ENCODE measurements at regions not wholly inside any gene's neighbourhood (a gene's known extent, or its start where the extent isn't known, plus 50 kb on each side); places are given as distances from the start of the nearest gene placed in this dataset.
A peak's percentile ranks its signal among the peaks of the same experiment; 100 is the strongest.

DNA sequence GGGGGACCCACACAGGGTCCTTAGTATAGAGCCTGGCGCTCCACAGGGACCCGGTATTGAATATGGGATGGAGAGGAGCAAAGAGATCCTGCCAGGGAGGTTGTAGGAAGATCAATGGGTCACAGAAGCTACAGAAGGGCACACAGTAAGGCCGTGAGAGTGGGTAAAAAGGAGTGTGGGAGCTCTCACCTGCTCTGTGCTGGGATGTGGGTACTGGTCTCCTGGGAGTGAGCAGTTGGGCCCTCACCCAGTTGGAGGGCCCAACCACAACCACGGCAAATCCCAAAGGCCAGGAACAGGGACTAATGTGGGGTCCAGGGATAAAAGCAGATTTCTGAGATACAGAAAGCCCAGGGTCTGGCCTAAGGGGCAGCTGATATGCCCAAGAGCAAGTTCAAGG is 59.9 kb upstream of the SMOX start:
- TF ChIP-seq ZNF19 (tag by site-specific recombination; IDR thresholded peaks at IDR 0.05; ENCODE audit: low read depth) (no peak), ZNF558 (tag by site-specific recombination; IDR thresholded peaks at IDR 0.05) (no peak), PRDM1 (tag by site-specific recombination; IDR thresholded peaks at IDR 0.05) (no peak), ZBTB21 (tag by site-specific recombination; IDR thresholded peaks at IDR 0.05) (no peak), ZSCAN23 (tag by site-specific recombination; IDR thresholded peaks at IDR 0.05) (no peak), ZNF521 (tag by site-specific recombination; IDR thresholded peaks at IDR 0.05) (no peak), ZNF600 (tag by site-specific recombination; IDR thresholded peaks at IDR 0.05) (no peak), ZNF132 (tag by site-specific recombination; IDR thresholded peaks at IDR 0.05; ENCODE audit: borderline replicate concordance) (no peak), ZNF677 (tag by site-specific recombination; IDR thresholded peaks at IDR 0.05) (no peak), ZNF473 (tag by site-specific recombination; IDR thresholded peaks at IDR 0.05) (no peak), ZSCAN16 (tag by site-specific recombination; IDR thresholded peaks at IDR 0.05) (no peak)
- TF ChIP-seq, protein P1, sequence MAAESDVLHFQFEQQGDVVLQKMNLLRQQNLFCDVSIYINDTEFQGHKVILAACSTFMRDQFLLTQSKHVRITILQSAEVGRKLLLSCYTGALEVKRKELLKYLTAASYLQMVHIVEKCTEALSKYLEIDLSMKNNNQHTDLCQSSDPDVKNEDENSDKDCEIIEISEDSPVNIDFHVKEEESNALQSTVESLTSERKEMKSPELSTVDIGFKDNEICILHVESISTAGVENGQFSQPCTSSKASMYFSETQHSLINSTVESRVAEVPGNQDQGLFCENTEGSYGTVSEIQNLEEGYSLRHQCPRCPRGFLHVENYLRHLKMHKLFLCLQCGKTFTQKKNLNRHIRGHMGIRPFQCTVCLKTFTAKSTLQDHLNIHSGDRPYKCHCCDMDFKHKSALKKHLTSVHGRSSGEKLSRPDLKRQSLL (tag by site-specific recombination; IDR thresholded peaks at IDR 0.05) = no peak
- TF ChIP-seq, protein P2, sequence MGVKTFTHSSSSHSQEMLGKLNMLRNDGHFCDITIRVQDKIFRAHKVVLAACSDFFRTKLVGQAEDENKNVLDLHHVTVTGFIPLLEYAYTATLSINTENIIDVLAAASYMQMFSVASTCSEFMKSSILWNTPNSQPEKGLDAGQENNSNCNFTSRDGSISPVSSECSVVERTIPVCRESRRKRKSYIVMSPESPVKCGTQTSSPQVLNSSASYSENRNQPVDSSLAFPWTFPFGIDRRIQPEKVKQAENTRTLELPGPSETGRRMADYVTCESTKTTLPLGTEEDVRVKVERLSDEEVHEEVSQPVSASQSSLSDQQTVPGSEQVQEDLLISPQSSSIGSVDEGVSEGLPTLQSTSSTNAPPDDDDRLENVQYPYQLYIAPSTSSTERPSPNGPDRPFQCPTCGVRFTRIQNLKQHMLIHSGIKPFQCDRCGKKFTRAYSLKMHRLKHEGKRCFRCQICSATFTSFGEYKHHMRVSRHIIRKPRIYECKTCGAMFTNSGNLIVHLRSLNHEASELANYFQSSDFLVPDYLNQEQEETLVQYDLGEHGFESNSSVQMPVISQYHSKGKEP (tag by site-specific recombination; IDR thresholded peaks at IDR 0.05) = no peak
- TF ChIP-seq, protein P3, sequence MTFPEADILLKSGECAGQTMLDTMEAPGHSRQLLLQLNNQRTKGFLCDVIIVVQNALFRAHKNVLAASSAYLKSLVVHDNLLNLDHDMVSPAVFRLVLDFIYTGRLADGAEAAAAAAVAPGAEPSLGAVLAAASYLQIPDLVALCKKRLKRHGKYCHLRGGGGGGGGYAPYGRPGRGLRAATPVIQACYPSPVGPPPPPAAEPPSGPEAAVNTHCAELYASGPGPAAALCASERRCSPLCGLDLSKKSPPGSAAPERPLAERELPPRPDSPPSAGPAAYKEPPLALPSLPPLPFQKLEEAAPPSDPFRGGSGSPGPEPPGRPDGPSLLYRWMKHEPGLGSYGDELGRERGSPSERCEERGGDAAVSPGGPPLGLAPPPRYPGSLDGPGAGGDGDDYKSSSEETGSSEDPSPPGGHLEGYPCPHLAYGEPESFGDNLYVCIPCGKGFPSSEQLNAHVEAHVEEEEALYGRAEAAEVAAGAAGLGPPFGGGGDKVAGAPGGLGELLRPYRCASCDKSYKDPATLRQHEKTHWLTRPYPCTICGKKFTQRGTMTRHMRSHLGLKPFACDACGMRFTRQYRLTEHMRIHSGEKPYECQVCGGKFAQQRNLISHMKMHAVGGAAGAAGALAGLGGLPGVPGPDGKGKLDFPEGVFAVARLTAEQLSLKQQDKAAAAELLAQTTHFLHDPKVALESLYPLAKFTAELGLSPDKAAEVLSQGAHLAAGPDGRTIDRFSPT (tag by site-specific recombination; IDR thresholded peaks at IDR 0.05) = no peak
- POLR2A ChIA-PET = no interaction called here
- peaks cover 4% of the 10 kb centered on the region; the same call in 1 of the 2 replicates for H3K4me1 ChIP-seq (ENCODE audit: control insufficient read depth, insufficient read depth, low read length)
- no peak overlapping the region for H3K4me3 ChIP-seq (ENCODE audit: low read depth, low read length)
- no peaks in the 10 kb centered on the region for H3K9me3 ChIP-seq (ENCODE audit: control insufficient read depth, insufficient read depth, low read depth, low read length)
- no peak overlapping the region for H3K27ac ChIP-seq (ENCODE audit: extremely low read depth, low read depth, low read length)
- H3K36me3 ChIP-seq (ENCODE audit: control insufficient read depth in 2 of 2, insufficient read depth in 1 of 2, low read length in 2 of 2) = no peaks in the 10 kb centered on the region
- CTCF ChIA-PET = interaction anchor here (0.7 kb wide), 1 partner anchor 22 kb away, joined by 3 read pairs; no protein-coding TSS in a partner anchor

DNA sequence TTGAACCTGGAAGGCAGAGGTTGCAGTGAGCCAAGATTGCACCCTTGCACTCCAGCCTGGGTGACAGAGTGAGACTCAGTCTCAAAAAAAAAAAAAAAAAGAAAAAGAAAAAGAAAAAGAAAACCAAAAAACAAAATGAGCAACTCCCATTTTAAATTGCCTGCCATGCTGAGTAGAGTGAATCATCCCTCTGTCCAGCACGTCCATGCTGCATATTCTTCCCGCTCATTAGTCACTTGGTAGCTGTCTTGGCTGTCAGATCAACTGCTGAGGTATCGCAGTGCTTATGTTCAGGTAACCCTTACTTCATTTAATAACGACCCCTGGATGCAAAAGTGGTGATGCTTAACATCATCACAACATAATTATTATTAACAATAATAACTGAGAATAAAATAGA is 60.7 kb upstream of the SMOX start:
- TF ChIP-seq, protein P4, sequence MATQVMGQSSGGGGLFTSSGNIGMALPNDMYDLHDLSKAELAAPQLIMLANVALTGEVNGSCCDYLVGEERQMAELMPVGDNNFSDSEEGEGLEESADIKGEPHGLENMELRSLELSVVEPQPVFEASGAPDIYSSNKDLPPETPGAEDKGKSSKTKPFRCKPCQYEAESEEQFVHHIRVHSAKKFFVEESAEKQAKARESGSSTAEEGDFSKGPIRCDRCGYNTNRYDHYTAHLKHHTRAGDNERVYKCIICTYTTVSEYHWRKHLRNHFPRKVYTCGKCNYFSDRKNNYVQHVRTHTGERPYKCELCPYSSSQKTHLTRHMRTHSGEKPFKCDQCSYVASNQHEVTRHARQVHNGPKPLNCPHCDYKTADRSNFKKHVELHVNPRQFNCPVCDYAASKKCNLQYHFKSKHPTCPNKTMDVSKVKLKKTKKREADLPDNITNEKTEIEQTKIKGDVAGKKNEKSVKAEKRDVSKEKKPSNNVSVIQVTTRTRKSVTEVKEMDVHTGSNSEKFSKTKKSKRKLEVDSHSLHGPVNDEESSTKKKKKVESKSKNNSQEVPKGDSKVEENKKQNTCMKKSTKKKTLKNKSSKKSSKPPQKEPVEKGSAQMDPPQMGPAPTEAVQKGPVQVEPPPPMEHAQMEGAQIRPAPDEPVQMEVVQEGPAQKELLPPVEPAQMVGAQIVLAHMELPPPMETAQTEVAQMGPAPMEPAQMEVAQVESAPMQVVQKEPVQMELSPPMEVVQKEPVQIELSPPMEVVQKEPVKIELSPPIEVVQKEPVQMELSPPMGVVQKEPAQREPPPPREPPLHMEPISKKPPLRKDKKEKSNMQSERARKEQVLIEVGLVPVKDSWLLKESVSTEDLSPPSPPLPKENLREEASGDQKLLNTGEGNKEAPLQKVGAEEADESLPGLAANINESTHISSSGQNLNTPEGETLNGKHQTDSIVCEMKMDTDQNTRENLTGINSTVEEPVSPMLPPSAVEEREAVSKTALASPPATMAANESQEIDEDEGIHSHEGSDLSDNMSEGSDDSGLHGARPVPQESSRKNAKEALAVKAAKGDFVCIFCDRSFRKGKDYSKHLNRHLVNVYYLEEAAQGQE (tag by site-specific recombination; IDR thresholded peaks at IDR 0.05) = peak; percentile 80
- TF ChIP-seq ZNF600 (tag by site-specific recombination; IDR thresholded peaks at IDR 0.05) = no peak
- TF ChIP-seq ZNF350 (tag by site-specific recombination; IDR thresholded peaks at IDR 0.05) = no peak
- TF ChIP-seq, protein P5, sequence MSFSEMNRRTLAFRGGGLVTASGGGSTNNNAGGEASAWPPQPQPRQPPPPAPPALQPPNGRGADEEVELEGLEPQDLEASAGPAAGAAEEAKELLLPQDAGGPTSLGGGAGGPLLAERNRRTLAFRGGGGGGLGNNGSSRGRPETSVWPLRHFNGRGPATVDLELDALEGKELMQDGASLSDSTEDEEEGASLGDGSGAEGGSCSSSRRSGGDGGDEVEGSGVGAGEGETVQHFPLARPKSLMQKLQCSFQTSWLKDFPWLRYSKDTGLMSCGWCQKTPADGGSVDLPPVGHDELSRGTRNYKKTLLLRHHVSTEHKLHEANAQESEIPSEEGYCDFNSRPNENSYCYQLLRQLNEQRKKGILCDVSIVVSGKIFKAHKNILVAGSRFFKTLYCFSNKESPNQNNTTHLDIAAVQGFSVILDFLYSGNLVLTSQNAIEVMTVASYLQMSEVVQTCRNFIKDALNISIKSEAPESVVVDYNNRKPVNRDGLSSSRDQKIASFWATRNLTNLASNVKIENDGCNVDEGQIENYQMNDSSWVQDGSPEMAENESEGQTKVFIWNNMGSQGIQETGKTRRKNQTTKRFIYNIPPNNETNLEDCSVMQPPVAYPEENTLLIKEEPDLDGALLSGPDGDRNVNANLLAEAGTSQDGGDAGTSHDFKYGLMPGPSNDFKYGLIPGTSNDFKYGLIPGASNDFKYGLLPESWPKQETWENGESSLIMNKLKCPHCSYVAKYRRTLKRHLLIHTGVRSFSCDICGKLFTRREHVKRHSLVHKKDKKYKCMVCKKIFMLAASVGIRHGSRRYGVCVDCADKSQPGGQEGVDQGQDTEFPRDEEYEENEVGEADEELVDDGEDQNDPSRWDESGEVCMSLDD (tag by site-specific recombination; IDR thresholded peaks at IDR 0.05) = no peak
- TF ChIP-seq HOXC10 (CRISPR knock-in tag; IDR thresholded peaks at IDR 0.05) = no peak
- H3K36me3 ChIP-seq (ENCODE audit: control insufficient read depth in 2 of 2, insufficient read depth in 1 of 2, low read length in 2 of 2) = no peaks in the 10 kb centered on the region
- H3K4me3 ChIP-seq (ENCODE audit: low read depth, low read length) = no peak overlapping the region
- H3K9me3 ChIP-seq (ENCODE audit: control insufficient read depth, insufficient read depth, low read depth, low read length) = no peaks in the 10 kb centered on the region
- ChIA-PET CTCF (interaction anchor here (1.2 kb wide), 1 partner anchor 68 kb away, joined by 3 read pairs; no protein-coding TSS in a partner anchor), POLR2A (interaction anchor here (0.7 kb wide), 1 partner anchor 74 kb away, joined by 5 read pairs; no protein-coding TSS in a partner anchor)
- no peak overlapping the region for H3K27ac ChIP-seq (ENCODE audit: extremely low read depth, low read depth, low read length)
- H3K4me1 ChIP-seq (ENCODE audit: control insufficient read depth, insufficient read depth, low read length) = peaks cover 4% of the 10 kb centered on the region; the same call in 1 of the 2 replicates

All from HEK293 (cell line).